ENCODE measurements at regions not wholly inside any gene's neighbourhood (a gene's known extent, or its start where the extent isn't known, plus 50 kb on each side); places are given as distances from the start of the nearest gene placed in this dataset.

DNA sequence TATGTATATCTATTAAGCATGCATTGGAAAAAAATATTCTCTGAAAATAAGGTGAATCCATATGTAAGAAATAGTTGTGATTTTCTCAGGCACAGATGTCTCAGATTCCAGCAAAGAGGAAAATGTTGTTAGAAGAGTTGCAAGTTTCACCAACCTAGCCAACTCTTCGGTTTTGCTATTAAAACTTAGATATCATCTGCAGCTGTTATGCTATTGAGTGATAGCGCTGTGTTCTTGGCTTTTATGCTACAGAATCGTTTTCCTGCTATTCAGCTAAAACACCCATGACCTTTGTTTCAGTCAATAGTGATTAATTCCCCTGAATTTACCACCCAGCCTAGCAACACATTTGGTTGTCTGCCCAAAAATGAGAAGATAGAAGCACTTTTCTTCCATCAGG is 795.6 kb upstream of the ANO3 start:
- ATAC-seq, result no peak
- no peaks in the 10 kb centered on the region for H3K27me3 ChIP-seq (ENCODE audit: insufficient read depth in 3 of 3, low read length in 2 of 3)
- WGBS, 3 donors, result 10 to 21% (median 12%) methylated on average over 3 of the region's 3 CpGs
- TF ChIP-seq, protein P1, sequence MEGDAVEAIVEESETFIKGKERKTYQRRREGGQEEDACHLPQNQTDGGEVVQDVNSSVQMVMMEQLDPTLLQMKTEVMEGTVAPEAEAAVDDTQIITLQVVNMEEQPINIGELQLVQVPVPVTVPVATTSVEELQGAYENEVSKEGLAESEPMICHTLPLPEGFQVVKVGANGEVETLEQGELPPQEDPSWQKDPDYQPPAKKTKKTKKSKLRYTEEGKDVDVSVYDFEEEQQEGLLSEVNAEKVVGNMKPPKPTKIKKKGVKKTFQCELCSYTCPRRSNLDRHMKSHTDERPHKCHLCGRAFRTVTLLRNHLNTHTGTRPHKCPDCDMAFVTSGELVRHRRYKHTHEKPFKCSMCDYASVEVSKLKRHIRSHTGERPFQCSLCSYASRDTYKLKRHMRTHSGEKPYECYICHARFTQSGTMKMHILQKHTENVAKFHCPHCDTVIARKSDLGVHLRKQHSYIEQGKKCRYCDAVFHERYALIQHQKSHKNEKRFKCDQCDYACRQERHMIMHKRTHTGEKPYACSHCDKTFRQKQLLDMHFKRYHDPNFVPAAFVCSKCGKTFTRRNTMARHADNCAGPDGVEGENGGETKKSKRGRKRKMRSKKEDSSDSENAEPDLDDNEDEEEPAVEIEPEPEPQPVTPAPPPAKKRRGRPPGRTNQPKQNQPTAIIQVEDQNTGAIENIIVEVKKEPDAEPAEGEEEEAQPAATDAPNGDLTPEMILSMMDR (IDR thresholded peaks at IDR 0.05), result no peak
- DNase-seq, result no peak
- no peak overlapping the region for H3K27ac ChIP-seq
- intact Hi-C loops (cut with DNase I), result no loop called here
- no peaks in the 10 kb centered on the region for H3K4me1 ChIP-seq
- no peaks in the 10 kb centered on the region for H3K36me3 ChIP-seq (ENCODE audit: insufficient read depth in 1 of 2, low read depth in 1 of 2)
- H3K4me3 ChIP-seq, result no peak overlapping the region
- H3K9me3 ChIP-seq, result no peaks in the 10 kb centered on the region

- DNase-seq (no peak), ATAC-seq (no peak)
- Histone ChIP-seq H3K4me1 (no peaks in the 10 kb centered on the region), H3K27me3 (ENCODE audit: insufficient read depth in 3 of 3, low read length in 2 of 3) (no peaks in the 10 kb centered on the region), H3K36me3 (ENCODE audit: insufficient read depth in 1 of 2, low read depth in 1 of 2) (no peaks in the 10 kb centered on the region), H3K9me3 (no peaks in the 10 kb centered on the region), H3K27ac (no peak overlapping the region), H3K4me3 (no peak overlapping the region)
- intact Hi-C loops (cut with DNase I), result no loop called here
- TF ChIP-seq, protein P1 (IDR thresholded peaks at IDR 0.05), result no peak
- WGBS, 3 donors, result 47 to 69% (median 52%) methylated on average over 1 of the region's 1 CpG
These were observed 794.5 kb upstream of the ANO3 start for GRCh38 chr11:25537393-25537792.

DNA sequence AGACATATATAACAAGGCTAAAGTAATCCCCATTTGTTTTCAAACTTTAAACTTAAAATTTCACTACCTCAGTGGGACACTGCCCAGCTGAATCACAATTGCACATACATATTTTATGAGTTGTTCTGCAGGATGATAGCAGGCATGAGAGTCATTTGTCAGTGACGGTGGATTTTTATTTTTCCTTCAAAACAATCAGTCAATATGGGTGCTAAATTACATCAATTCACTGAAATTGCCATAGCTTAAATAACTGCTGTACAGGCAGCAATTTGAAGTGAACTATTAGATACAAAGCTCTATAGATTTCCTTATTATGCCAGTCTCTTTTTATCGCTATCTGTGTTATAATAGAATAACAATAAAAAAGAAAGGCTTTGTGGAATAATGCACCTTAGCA is 784.6 kb upstream of the ANO3 start:
- no peaks in the 10 kb centered on the region for H3K27me3 ChIP-seq (ENCODE audit: insufficient read depth in 3 of 3, low read length in 2 of 3)
- no peaks in the 10 kb centered on the region for H3K9me3 ChIP-seq
- intact Hi-C loops (cut with DNase I), result no loop called here
- H3K36me3 ChIP-seq (ENCODE audit: insufficient read depth in 1 of 2, low read depth in 1 of 2), result no peaks in the 10 kb centered on the region
- DNase-seq (no peak), ATAC-seq (no peak)
- no peak overlapping the region for H3K4me3 ChIP-seq
- H3K4me1 ChIP-seq, result no peaks in the 10 kb centered on the region
- WGBS, 3 donors, result 71 to 84% (median 73%) methylated on average over 2 of the region's 2 CpGs
- H3K27ac ChIP-seq, result no peak overlapping the region
- TF ChIP-seq, protein P1 (IDR thresholded peaks at IDR 0.05), result no peak

DNA sequence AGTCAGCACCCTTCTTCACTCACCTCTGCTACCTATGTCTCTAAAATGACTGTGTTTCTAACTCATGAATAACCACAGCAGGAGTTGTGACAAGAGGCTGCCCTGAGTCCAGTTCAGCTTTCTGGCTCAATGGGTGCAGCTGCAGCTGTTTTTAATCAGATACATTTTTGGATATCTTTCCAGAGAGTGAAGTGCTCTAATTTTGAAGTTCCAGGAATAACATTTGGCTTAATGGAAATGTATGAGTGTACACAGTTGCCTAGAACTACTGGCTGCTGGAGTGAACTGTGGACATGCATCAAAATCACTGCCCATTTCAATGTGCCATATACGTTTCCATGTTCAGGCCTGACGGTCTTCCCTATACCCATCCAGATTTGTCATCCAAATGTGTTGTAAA is 769.5 kb upstream of the ANO3 start:
- ATAC-seq, result no peak
- H3K4me1 ChIP-seq, result no peaks in the 10 kb centered on the region
- no peaks in the 10 kb centered on the region for H3K36me3 ChIP-seq (ENCODE audit: insufficient read depth in 1 of 2, low read depth in 1 of 2)
- no peak overlapping the region for H3K4me3 ChIP-seq
- H3K27ac ChIP-seq, result no peak overlapping the region
- intact Hi-C loops (cut with DNase I), result no loop called here
- TF ChIP-seq, protein P1 (IDR thresholded peaks at IDR 0.05), result no peak
- DNase-seq, result no peak
- H3K9me3 ChIP-seq, result no peaks in the 10 kb centered on the region
- no peaks in the 10 kb centered on the region for H3K27me3 ChIP-seq (ENCODE audit: insufficient read depth in 3 of 3, low read length in 2 of 3)
- 22 to 23% (median 23%) methylated on average over 2 of the region's 2 CpGs for WGBS, 3 donors

DNA sequence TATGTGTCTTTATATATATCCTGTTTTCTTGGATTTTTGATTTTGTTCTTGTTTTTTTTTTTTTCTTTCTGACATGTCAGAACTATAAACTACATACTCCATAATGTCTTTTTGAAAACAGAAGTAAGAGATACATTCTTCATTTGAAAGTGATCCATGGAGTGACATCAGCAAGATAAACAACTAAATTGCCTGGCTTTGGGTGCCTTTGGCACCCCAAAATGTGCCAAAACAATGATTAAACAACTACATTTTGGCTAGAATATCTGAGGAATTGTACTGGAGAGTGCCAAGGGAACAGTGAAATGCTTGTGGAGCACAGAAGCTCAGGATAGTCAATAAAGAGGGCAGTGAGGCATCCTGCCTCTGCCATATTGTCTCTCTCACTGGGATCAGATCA is 766.1 kb upstream of the ANO3 start:
- Histone ChIP-seq H3K27ac (no peak overlapping the region), H3K4me1 (no peaks in the 10 kb centered on the region), H3K9me3 (no peaks in the 10 kb centered on the region), H3K27me3 (ENCODE audit: insufficient read depth in 3 of 3, low read length in 2 of 3) (no peaks in the 10 kb centered on the region), H3K36me3 (ENCODE audit: insufficient read depth in 1 of 2, low read depth in 1 of 2) (no peaks in the 10 kb centered on the region), H3K4me3 (no peak overlapping the region)
- TF ChIP-seq, protein P1 (IDR thresholded peaks at IDR 0.05), result no peak
- DNase-seq, result no peak
- intact Hi-C loops (cut with DNase I), result no loop called here
- no peak for ATAC-seq
